ENCODE measurements at regions not wholly inside any gene's neighbourhood (a gene's known extent, or its start where the extent isn't known, plus 50 kb on each side); places are given as distances from the start of the nearest gene placed in this dataset.
"Not testable (repeated sequence)": the region's sequence is repeated elsewhere in the genome, so short reads cannot be mapped to it uniquely, and the experiment has no call there.

GRCh38 chr12:115305275-115305674 is 621.3 kb upstream of the TBX3 start:
- TF ChIP-seq CTCF (IDR thresholded peaks at IDR 0.05; ENCODE audit: low read depth, low read length), result no peak
- no peak for DNase-seq (ENCODE audit: low read depth in 2 of 2)
- H3K4me3 ChIP-seq (replicated peaks in 1 of 2; ENCODE audit: low read depth in 2 of 2, low read length in 2 of 2), result no peak overlapping the region

- no peak overlapping the region for H3K4me3 ChIP-seq (replicated peaks in 1 of 2; ENCODE audit: low read depth in 2 of 2, low read length in 2 of 2)
- no peak for TF ChIP-seq CTCF (IDR thresholded peaks at IDR 0.05; ENCODE audit: low read depth, low read length)
- no peak for DNase-seq (ENCODE audit: low read depth in 2 of 2)
Measured at GRCh38 chr12:115303723-115304309, 619.8 kb upstream of the TBX3 start.

GRCh38 chr12:115297445-115297844 is 613.5 kb upstream of the TBX3 start:
- no peak for DNase-seq (ENCODE audit: low read depth in 2 of 2)
- no peak for TF ChIP-seq CTCF (IDR thresholded peaks at IDR 0.05; ENCODE audit: low read depth, low read length)
- no peak overlapping the region for H3K4me3 ChIP-seq (replicated peaks in 1 of 2; ENCODE audit: low read depth in 2 of 2, low read length in 2 of 2)

GRCh38 chr12:115296613-115297198 is 612.7 kb upstream of the TBX3 start:
- no peak for DNase-seq (ENCODE audit: low read depth in 2 of 2)
- TF ChIP-seq CTCF (IDR thresholded peaks at IDR 0.05; ENCODE audit: low read depth, low read length), result no peak
- no peak overlapping the region for H3K4me3 ChIP-seq (replicated peaks in 1 of 2; ENCODE audit: low read depth in 2 of 2, low read length in 2 of 2)

GRCh38 chr12:115295886-115296285 is 611.9 kb upstream of the TBX3 start:
- no peak for TF ChIP-seq CTCF (IDR thresholded peaks at IDR 0.05; ENCODE audit: low read depth, low read length)
- no peak overlapping the region for H3K4me3 ChIP-seq (replicated peaks in 1 of 2; ENCODE audit: low read depth in 2 of 2, low read length in 2 of 2)
- DNase-seq (ENCODE audit: low read depth in 2 of 2), result no peak

GRCh38 chr12:115294453-115295133 is 610.6 kb upstream of the TBX3 start:
- DNase-seq (ENCODE audit: low read depth in 2 of 2), result peak; percentile 9 to 32

GRCh38 chr12:115285429-115285828 is 601.5 kb upstream of the TBX3 start:
- DNase-seq (ENCODE audit: low read depth in 2 of 2), result not testable (repeated sequence)

More at GRCh38 chr12:115294453-115295133, 610.6 kb upstream of the TBX3 start:
- no peak overlapping the region for H3K4me3 ChIP-seq (replicated peaks in 1 of 2; ENCODE audit: low read depth in 2 of 2, low read length in 2 of 2)
- TF ChIP-seq CTCF (IDR thresholded peaks at IDR 0.05; ENCODE audit: low read depth, low read length), result no peak

More at GRCh38 chr12:115285429-115285828, 601.5 kb upstream of the TBX3 start:
- H3K4me3 ChIP-seq (replicated peaks in 1 of 2; ENCODE audit: low read depth in 2 of 2, low read length in 2 of 2), result not testable (repeated sequence)
